GM12874 (cell line): ENCODE measurements at regions not wholly inside any gene's neighbourhood (a gene's known extent, or its start where the extent isn't known, plus 50 kb on each side); places are given as distances from the start of the nearest gene placed in this dataset.

Experiments
- CTCF ChIP-seq: IDR thresholded peaks from 2 replicates; pipeline ENCODE4 v1.5.1; 2011; ENCODE audit warnings: low read depth, mild to moderate bottlenecking, control low read depth, low read length, moderate library complexity; ENCODE audit not compliant: insufficient read depth

- TF ChIP-seq CTCF, result no peak
These were observed 185.7 kb downstream of the CGGBP1 start for GRCh38 chr3:87873136-87873535.

DNA sequence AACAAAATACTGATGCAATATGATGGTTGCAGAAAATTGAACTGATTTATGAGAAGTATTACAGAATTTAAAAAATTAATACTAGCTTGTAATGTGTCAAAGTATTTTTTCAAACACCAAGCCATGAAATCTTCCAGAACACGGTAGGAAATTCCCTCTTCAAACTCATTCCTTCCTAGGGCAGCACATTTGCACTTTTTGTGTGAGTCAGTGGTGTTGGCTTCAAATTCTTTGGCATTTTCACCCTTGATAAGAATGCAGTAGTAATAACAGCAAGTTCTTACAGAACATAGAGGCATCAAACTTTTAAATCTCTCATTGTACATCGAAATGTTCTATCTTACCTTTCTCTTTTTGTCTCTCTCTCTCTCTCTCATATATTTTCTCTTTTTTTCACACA lies 191.8 kb downstream of the CGGBP1 start:
- no peak for TF ChIP-seq CTCF

- no peak for TF ChIP-seq CTCF
These were observed 202.7 kb downstream of the CGGBP1 start for GRCh38 chr3:87856126-87856525.

GRCh38 chr3:87855616-87856015 lies 203.2 kb downstream of the CGGBP1 start:
- no peak for TF ChIP-seq CTCF

DNA sequence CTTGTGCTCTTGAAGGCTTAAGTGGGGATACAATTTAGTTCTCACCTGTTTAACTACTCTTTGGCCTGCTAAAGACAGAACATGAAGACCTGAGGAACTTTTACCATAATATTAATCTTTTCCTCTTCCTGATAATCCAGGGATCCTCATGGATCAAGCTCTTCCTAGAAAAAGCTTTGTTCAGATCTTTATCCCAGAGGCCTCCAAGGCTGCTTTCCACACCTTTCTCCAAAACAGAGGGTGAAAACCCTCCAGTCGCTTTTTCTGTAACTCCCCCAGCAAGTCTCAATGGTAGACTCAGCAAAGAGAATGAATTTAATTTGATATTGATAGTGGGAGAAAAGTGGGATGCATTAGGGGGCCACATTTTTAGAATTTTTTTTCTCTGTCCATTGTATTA lies 203.6 kb downstream of the CGGBP1 start:
- TF ChIP-seq CTCF, result no peak

GRCh38 chr3:87848003-87848402 lies 210.8 kb downstream of the CGGBP1 start:
- TF ChIP-seq CTCF, result no peak

DNA sequence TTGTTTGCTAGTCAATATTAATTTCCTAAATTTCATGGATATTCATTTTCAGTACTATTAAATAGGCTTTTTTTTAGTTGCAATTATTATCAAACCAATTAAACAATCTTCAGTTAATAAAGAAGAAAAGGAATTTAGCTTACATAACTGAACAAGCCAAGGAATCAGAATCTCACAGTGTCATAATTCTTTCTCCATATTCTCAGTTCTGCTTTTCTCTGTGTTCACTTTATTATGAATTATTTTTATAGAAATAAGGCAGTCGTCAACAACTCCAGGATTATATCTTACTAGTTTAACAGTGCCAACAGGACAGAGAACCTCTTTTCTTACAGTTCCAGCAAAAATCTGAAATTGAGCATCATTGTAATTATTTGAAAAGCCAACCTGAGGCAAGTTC lies 221.7 kb downstream of the CGGBP1 start:
- no peak for TF ChIP-seq CTCF

DNA sequence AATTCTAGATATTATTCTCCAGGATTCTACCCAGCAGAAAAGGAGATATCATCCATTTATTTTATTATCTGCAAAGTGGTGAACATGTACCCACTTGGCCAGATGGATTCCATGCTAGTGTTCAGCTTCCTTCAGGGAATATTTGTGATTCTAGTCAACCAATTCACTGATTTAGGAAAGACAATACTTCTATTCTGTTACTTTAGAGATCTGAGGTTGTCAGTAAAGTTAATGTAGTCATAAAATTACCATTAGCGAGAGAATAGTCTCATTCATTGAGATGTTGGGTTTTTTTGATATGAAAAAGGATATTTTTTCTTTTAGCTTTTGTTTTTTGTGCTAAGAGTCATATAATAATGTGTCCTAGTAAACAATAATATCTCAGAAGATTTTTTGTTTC lies 222.8 kb downstream of the CGGBP1 start:
- no peak for TF ChIP-seq CTCF
